T-cell (primary cell): ENCODE measurements at regions not wholly inside any gene's neighbourhood (a gene's known extent, or its start where the extent isn't known, plus 50 kb on each side); places are given as distances from the start of the nearest gene placed in this dataset.

Experiments
- ATAC-seq, 4 experiments: fragments of 200-7000 bp in 3 of 4; fragments of 150-1000 bp in 1 of 4; cut with Tn5 transposase; replicated peaks in 1 of 4; 1 replicate in 3 of 4; 2 replicates in 1 of 4; pipeline ENCODE4 v1.10.0; 2021; ENCODE audit warnings: moderate library complexity in 3 of 4, mild to moderate bottlenecking in 2 of 4, moderate number of reproducible peaks in 1 of 4
- CTCF ChIA-PET, 2 donors: fragments of 300-600 bp; sonication (Branson Sonifier 250); formaldehyde crosslinking; loops; one replicate each; lab custom pipeline; 2022; ENCODE audit warnings: antibody characterized with exemption in 2 of 2; lab: Charles Lee
- POLR2A ChIA-PET, 2 donors: fragments of 300-600 bp; sonication (Branson Sonifier 250); formaldehyde crosslinking; loops; one replicate each; lab custom pipeline; 2022; ENCODE audit warnings: antibody characterized with exemption in 2 of 2; lab: Charles Lee
- DNase-seq, 35 experiments: peaks; one replicate each; pipeline versions ENCODE4 v3.0.0 to v3.0.0-alpha.2; 2013 to 2023
- H3K27ac ChIP-seq: one replicate; pipeline ENCODE4 v1.5.1; 2013; ENCODE audit warnings: low read length
- H3K27me3 ChIP-seq, 2 experiments: replicated peaks in 1 of 2; 1 replicate in 1 of 2; 2 replicates in 1 of 2; pipeline versions ENCODE4 v1.6.1 to v1.7.0; 2013; ENCODE audit warnings: low read length in 1 of 2, mixed read lengths in 1 of 2; ENCODE audit not compliant: control insufficient read depth in 2 of 2, insufficient read depth in 2 of 2; ENCODE audit errors: extremely low read depth in 1 of 2
- H3K36me3 ChIP-seq, 2 donors: 1 replicate in 1 of 2; 2 replicates in 1 of 2; pipeline versions ENCODE4 v1.6.1 to v1.7.0; 2013; ENCODE audit warnings: low read length in 1 of 2; ENCODE audit not compliant: control insufficient read depth in 2 of 2, insufficient read depth in 1 of 2; ENCODE audit errors: extremely low read depth in 1 of 2
- H3K4me1 ChIP-seq, 2 experiments: 1 replicate in 1 of 2; 2 replicates in 1 of 2; pipeline versions ENCODE4 v1.6.1 to v1.7.0; 2013; ENCODE audit warnings: low read length in 2 of 2, mixed read lengths in 1 of 2; ENCODE audit not compliant: insufficient read depth in 2 of 2, control insufficient read depth in 1 of 2; ENCODE audit errors: extremely low read depth in 1 of 2
- H3K4me3 ChIP-seq, 2 donors: 1 replicate in 1 of 2; 2 replicates in 1 of 2; pipeline versions ENCODE4 v1.5.1 to v1.7.0; 2013; ENCODE audit warnings: mild to moderate bottlenecking in 2 of 2, low read length in 1 of 2, moderate library complexity in 1 of 2; ENCODE audit not compliant: control insufficient read depth in 1 of 2; ENCODE audit errors: extremely low read depth in 1 of 2
- H3K9me3 ChIP-seq: 2 replicates; pipeline ENCODE4 v1.7.0; 2013
- H3K27ac Mint-ChIP-seq, 2 donors: one replicate each; pipeline ENCODE4 v1.8.0; 2020 to 2021; ENCODE audit warnings: mild to moderate bottlenecking in 2 of 2, mixed read lengths in 2 of 2
- H3K27me3 Mint-ChIP-seq, 2 donors: one replicate each; pipeline ENCODE4 v1.8.0; 2021 to 2022; ENCODE audit warnings: mixed read lengths in 2 of 2
- H3K36me3 Mint-ChIP-seq: one replicate; pipeline ENCODE4 v1.8.0; 2021; ENCODE audit warnings: mixed read lengths
- H3K4me1 Mint-ChIP-seq, 3 donors: one replicate each; pipeline ENCODE4 v1.8.0; 2020 to 2022; ENCODE audit warnings: mixed read lengths in 3 of 3, mild to moderate bottlenecking in 1 of 3
- H3K4me3 Mint-ChIP-seq, 3 donors: one replicate each; pipeline ENCODE4 v1.8.0; 2020 to 2022; ENCODE audit warnings: mild to moderate bottlenecking in 3 of 3, mixed read lengths in 3 of 3, moderate library complexity in 3 of 3
- H3K9me3 Mint-ChIP-seq, 3 donors: one replicate each; pipeline ENCODE4 v1.8.0; 2020 to 2022; ENCODE audit warnings: mixed read lengths in 3 of 3
- WGBS: methylation state at CpG from one replicate; pipeline ENCODE4 v1.1.5; 2013; ENCODE audit warnings: missing lambda C conversion rate; ENCODE audit not compliant: insufficient coverage; 5-methylcytosine and 5-hydroxymethylcytosine counted together

- no peaks in the 10 kb centered on the region for H3K9me3 Mint-ChIP-seq
- H3K4me1 Mint-ChIP-seq, result peaks cover 0 to 7% (median 4%) of the 10 kb centered on the region in 3 donors
- no peaks in the 10 kb centered on the region for H3K36me3 Mint-ChIP-seq
- Histone ChIP-seq H3K27ac (no peak overlapping the region), H3K27me3 (no peaks in the 10 kb centered on the region), H3K36me3 (no peaks in the 10 kb centered on the region), H3K4me1 (no peaks in the 10 kb centered on the region), H3K4me3 (no peak overlapping the region), H3K9me3 (no peaks in the 10 kb centered on the region)
- peaks cover 1 to 13% of the 10 kb centered on the region in 2 donors for H3K27me3 Mint-ChIP-seq
- ChIA-PET POLR2A (no interaction called here), CTCF (interaction anchor here in 1 of 2 donors (0.6 kb wide), 1 partner anchor 362 kb away, joined by 6 read pairs; no protein-coding TSS in a partner anchor)
- 100% methylated on average over 2 of the region's 2 CpGs for WGBS
- no peak overlapping the region for H3K4me3 Mint-ChIP-seq
- no peak overlapping the region for H3K27ac Mint-ChIP-seq
- no peak for DNase-seq
- ATAC-seq, result no peak
Measured at GRCh38 chr20:52736507-52736906, 235.7 kb upstream of the TSHZ2 start.

- Mint-ChIP-seq H3K4me3 (no peak overlapping the region), H3K27ac (no peak overlapping the region), H3K4me1 (peaks cover 0 to 7% (median 4%) of the 10 kb centered on the region in 3 donors), H3K9me3 (peaks cover 0 to 15% (median 2%) of the 10 kb centered on the region in 3 donors), H3K36me3 (no peaks in the 10 kb centered on the region), H3K27me3 (peaks cover 0 to 6% of the 10 kb centered on the region in 2 donors)
- CTCF ChIA-PET, result no interaction called here
- Histone ChIP-seq H3K27ac (no peak overlapping the region), H3K4me3 (no peak overlapping the region), H3K27me3 (no peaks in the 10 kb centered on the region), H3K9me3 (no peaks in the 10 kb centered on the region), H3K4me1 (no peaks in the 10 kb centered on the region), H3K36me3 (no peaks in the 10 kb centered on the region)
- no CpG with 5 or more reads among the region's 3 CpGs for WGBS
- DNase-seq (no peak), ATAC-seq (no peak)
- POLR2A ChIA-PET, result no interaction called here
Measured at GRCh38 chr20:52731093-52731492, 241.1 kb upstream of the TSHZ2 start.

- CTCF ChIA-PET, result interaction anchor here in 1 of 2 donors (0.8 kb wide), 1 partner anchor 22 kb away, joined by 3 read pairs; no protein-coding TSS in a partner anchor
- no peaks in the 10 kb centered on the region for H3K27me3 Mint-ChIP-seq
- no peak overlapping the region for H3K27ac Mint-ChIP-seq
Measured at GRCh38 chr20:52727740-52728456, 244.3 kb upstream of the TSHZ2 start.

GRCh38 chr20:52724541-52724940 lies 247.6 kb upstream of the TSHZ2 start:
- Mint-ChIP-seq H3K4me3 (no peak overlapping the region), H3K36me3 (no peaks in the 10 kb centered on the region), H3K27ac (no peak overlapping the region), H3K9me3 (peaks cover 0 to 4% (median 2%) of the 10 kb centered on the region in 3 donors), H3K27me3 (peaks cover 0 to 5% of the 10 kb centered on the region in 2 donors), H3K4me1 (peaks cover 0 to 7% (median 2%) of the 10 kb centered on the region in 3 donors)
- H3K27ac ChIP-seq, result no peak overlapping the region
- DNase-seq, result no peak
- no peaks in the 10 kb centered on the region for H3K4me1 ChIP-seq
- no peaks in the 10 kb centered on the region for H3K27me3 ChIP-seq
- POLR2A ChIA-PET, result no interaction called here
- CTCF ChIA-PET, result no interaction called here
- WGBS, result 93% methylated on average over 3 of the region's 8 CpGs
- ATAC-seq, result no peak
- no peak overlapping the region for H3K4me3 ChIP-seq
- no peaks in the 10 kb centered on the region for H3K9me3 ChIP-seq
- no peaks in the 10 kb centered on the region for H3K36me3 ChIP-seq

More at GRCh38 chr20:52727740-52728456, 244.3 kb upstream of the TSHZ2 start:
- no peaks in the 10 kb centered on the region for H3K9me3 ChIP-seq
- no peak for ATAC-seq
- POLR2A ChIA-PET, result no interaction called here
- H3K27ac ChIP-seq, result no peak overlapping the region
- 81% methylated on average over 7 of the region's 24 CpGs for WGBS
- no peak overlapping the region for H3K4me3 ChIP-seq
- H3K4me1 ChIP-seq, result no peaks in the 10 kb centered on the region
- peaks cover 0 to 15% (median 2%) of the 10 kb centered on the region in 3 donors for H3K9me3 Mint-ChIP-seq
- no peaks in the 10 kb centered on the region for H3K36me3 Mint-ChIP-seq
- H3K4me1 Mint-ChIP-seq, result peaks cover 0 to 7% (median 5%) of the 10 kb centered on the region in 3 donors
- no peak for DNase-seq
- no peaks in the 10 kb centered on the region for H3K36me3 ChIP-seq
- H3K4me3 Mint-ChIP-seq, result no peak overlapping the region
- no peaks in the 10 kb centered on the region for H3K27me3 ChIP-seq

- H3K4me1 Mint-ChIP-seq, result peaks cover 0 to 7% (median 2%) of the 10 kb centered on the region in 3 donors
- no peak overlapping the region for H3K27ac Mint-ChIP-seq
- ATAC-seq (no peak), DNase-seq (no peak)
- Histone ChIP-seq H3K27me3 (no peaks in the 10 kb centered on the region), H3K4me3 (no peak overlapping the region), H3K36me3 (no peaks in the 10 kb centered on the region), H3K9me3 (no peaks in the 10 kb centered on the region), H3K27ac (no peak overlapping the region), H3K4me1 (no peaks in the 10 kb centered on the region)
- CTCF ChIA-PET, result interaction anchor here in 1 of 2 donors (0.6 to 0.7 kb wide), 2 partner anchors 306 to 406 kb away, joined by 3 read pairs; no protein-coding TSS in a partner anchor
- no peak overlapping the region for H3K4me3 Mint-ChIP-seq
- H3K36me3 Mint-ChIP-seq, result no peaks in the 10 kb centered on the region
- no peaks in the 10 kb centered on the region for H3K9me3 Mint-ChIP-seq
- POLR2A ChIA-PET, result no interaction called here
- H3K27me3 Mint-ChIP-seq, result peaks cover 0 to 10% of the 10 kb centered on the region in 2 donors
- WGBS, result no CpG with 5 or more reads among the region's 4 CpGs
Measured at GRCh38 chr20:52722926-52723688, 249.1 kb upstream of the TSHZ2 start.

GRCh38 chr20:52708137-52708536 lies 264.0 kb upstream of the TSHZ2 start:
- Histone ChIP-seq H3K4me1 (no peaks in the 10 kb centered on the region), H3K27me3 (no peaks in the 10 kb centered on the region), H3K27ac (no peak overlapping the region), H3K9me3 (no peaks in the 10 kb centered on the region), H3K36me3 (no peaks in the 10 kb centered on the region), H3K4me3 (no peak overlapping the region)
- ATAC-seq, result no peak
- Mint-ChIP-seq H3K27me3 (peaks cover 0 to 4% of the 10 kb centered on the region in 2 donors), H3K27ac (no peak overlapping the region), H3K36me3 (no peaks in the 10 kb centered on the region), H3K9me3 (peaks cover 0 to 5% (median 0%) of the 10 kb centered on the region in 3 donors), H3K4me1 (no peaks in the 10 kb centered on the region), H3K4me3 (no peak overlapping the region)
- POLR2A ChIA-PET, result no interaction called here
- DNase-seq, result no peak
- no CpG with 5 or more reads among the region's 1 CpG for WGBS
- CTCF ChIA-PET, result no interaction called here
